ENCODE measurements at regions not wholly inside any gene's neighbourhood (a gene's known extent, or its start where the extent isn't known, plus 50 kb on each side); places are given as distances from the start of the nearest gene placed in this dataset.
"Not testable (repeated sequence)": the region's sequence is repeated elsewhere in the genome, so short reads cannot be mapped to it uniquely, and the experiment has no call there.

DNA sequence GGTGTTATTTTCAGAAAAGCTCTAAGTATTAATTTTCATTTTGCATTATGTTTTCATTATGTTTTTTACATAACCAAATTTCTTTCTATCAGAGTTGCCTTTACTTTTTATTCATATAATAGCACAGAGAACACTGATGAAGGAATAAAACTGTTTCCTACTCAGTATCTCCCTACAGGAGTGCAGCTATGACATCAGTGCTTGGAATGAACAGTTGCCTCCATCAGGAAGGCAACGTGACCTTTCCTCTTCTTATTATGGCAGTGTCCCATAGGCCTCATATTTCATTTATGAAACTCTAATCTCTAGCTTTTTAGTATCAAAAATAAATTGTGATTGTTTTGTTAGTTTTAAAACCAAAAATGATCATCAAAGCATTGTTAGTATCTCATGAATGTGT lies 712.8 kb downstream of the CD109 start:
- no peak for DNase-seq (ENCODE audit: low spot score)

DNA sequence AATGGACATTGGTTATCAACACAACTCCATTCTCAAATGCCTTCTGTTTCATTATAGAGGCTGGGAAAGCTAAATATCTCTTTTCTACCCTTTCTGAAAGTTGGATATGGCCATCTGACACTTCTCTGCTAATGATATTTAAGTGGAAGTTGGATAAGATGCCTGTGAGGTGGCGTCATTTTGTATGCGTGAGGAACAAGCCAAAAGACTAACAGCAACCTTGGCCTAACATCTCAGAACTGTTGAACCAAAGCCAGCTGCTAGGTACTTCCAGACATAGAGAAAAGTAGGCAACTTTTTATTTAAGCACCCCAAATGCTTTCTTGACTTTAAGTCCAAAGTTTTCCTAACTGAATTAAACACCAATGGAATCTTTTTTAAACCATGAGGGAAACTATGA lies 708.4 kb downstream of the CD109 start:
- DNase-seq (ENCODE audit: low spot score): no peak

DNA sequence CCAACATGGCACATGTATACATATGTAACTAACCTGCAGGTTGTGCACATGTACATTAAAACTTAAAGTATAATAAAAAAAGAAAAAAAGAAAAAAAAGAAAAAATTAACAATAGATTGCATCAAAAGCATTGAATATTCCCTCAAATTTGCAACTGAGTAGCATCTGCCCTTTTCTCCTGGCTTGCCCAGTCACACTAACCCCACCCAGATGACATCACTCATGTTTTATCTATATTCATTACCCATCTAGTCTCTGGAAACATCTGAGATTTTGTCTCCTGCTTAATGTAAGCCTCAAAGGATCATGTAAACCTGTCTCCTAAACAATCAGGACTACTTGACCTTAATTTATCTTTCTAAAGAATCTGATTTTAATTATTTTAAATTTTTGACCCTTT lies 706.8 kb downstream of the CD109 start:
- DNase-seq (ENCODE audit: low spot score): no peak

DNA sequence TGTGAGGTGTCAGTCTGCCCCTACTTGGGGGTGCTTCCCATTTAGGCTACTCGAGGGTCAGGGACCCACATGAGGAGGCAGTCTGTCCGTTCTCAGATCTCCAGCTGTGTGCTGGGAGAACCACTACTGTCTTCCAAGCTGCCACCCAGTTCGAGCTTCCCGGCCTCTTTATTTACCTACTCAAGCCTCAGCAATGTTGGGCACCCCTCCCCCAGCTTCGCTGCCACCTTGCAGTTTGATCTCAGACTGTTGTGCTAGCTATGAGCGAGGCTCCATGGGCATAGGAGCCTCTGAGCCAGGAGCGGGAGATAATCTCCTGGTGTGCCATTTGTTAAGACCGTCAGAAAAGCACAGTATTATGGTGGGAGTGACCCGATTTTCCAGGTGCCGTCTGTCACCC lies 682.4 kb downstream of the CD109 start:
- not testable (repeated sequence) for DNase-seq (ENCODE audit: low spot score)

DNA sequence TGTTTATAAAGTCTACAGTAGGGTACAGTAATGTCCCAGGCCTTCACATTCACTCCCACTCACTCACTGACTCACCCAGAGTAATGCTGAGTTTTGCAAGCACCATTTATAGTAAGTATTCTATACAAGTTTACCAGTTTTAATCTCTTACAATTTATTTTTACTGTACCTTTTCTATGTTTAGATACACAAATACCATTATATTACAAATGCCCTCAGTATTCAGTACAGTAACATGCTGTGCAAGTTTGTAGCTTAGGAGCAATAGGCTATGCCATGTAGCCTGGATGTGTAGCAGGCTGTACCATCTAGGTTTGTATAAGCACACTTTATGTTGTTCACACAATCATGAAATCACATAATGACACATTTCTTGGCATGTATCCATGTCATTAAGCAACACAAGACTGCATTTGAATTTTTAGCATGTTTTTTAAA lies 673.6 kb downstream of the CD109 start:
- no peak for DNase-seq (ENCODE audit: low spot score)

DNA sequence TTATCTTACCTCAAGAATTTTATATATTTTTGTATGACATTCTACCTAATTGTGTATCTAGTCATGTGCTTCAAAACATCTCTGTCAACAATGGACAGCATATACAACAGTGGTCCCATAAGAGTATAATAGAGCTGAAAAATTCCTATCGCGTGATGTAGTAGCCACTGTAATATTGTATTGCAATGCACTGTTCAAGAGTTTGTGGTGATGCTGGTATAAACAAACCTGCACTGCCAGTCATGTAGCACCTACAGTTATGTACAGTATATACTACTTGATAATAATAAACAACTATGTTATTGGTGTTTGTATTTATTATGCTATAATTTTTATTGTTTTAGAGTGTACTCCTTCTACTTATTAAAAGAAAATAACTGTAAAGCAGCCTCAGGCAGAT lies 672.7 kb downstream of the CD109 start:
- no peak for DNase-seq (ENCODE audit: low spot score)

DNA sequence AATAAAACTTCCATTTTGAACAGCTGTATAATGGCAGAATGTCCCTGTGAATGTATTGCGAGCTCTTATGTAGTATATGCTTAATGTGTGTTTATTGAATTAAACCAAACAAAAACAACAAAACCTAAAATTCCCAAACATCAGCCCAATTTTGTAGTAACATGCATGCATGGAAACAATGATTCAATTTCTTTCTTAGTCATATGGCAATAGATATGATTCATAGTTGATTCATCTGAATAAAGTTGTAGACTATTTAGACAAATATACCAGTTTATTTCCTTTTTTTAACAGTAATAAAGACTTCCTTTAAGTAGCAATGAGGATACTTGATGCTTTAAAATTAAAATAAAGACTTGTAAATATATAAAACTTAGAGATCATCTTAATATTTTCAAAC lies 670.6 kb downstream of the CD109 start:
- DNase-seq (ENCODE audit: low spot score): no peak

DNA sequence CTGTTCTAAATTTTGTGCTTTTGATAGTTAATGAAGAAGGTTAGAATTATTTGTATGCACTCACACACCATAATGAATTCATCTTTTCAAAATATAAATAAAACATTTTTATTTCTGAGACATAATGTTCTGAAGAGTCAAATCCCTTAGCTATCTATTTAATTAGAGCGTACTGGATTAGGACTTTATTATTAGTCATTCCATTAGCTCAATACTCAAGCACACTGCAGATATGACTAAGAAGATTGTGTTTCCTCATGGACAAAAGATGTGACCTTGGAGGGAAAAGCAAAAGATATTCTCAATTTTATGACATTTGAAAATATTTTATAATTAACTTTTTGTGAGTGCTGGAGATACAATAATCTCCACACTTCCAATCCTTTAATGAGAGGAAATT lies 666.4 kb downstream of the CD109 start:
- no peak for DNase-seq (ENCODE audit: low spot score)

DNA sequence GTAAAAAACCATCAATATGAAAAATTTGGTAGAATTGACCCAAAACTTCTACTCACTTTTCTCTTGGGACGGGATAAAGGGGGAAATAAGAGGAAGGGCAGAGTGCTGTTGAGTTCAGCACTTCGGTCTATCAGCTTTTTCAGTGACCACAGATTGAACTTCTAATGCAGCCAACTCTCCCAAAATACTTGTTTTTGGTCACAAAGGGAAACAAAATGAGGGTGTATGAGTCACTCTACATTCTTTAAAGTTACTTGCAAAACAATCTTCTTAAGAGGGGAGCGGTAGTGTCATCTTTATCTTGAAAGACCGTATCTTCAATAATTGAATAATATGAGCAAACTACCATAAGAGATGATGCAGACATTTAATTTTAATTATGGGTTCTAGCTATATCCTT lies 661.3 kb downstream of the CD109 start:
- no peak for DNase-seq (ENCODE audit: low spot score)

DNA sequence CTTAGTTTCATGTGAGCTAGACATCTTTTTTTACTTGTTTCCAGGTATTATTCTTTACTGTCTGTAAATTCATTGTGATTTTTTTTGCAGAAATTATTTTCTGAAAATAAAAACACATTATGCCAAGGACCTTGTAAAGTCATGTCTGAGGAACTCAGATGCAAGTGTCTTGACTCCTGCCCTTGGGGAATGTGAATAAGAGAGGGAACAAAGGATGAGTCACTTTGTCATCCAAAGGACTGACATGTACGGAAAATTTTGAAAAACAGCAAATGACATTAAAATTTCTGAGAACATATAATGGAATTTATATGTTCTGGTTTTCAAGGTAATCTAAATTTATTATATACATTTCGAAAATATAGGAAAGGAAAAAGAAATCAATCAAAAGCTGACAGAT lies 660.4 kb downstream of the CD109 start:
- no peak for DNase-seq (ENCODE audit: low spot score)

DNA sequence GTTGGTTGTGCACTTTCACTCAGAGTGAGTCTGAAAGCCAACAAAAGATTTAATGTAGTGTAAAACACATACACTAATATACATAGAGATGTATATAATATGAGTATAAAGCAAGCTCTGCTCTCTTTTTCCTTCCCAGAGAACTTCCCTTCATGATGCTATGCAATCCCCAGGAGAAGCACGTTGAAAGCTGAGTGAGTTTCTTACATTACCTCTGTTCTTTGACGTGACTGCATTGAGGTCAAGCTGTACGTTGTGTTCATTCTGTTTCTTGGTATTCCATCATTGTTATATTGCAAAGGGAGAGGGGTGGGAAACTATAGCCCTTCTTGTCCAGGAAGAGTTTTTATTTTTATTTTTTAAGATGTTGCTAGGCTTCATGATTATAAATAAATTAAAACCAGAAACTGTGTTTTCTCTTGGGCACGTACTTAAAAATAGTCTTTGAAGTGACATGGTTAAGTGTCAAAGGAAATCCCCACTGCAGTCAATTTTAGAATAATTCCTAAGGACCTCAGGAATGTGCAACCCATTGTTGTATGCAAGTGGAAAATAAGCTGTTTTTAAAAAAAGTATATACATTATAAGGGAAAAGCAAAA lies 651.0 kb downstream of the CD109 start:
- DNase-seq (ENCODE audit: low spot score): no peak

DNA sequence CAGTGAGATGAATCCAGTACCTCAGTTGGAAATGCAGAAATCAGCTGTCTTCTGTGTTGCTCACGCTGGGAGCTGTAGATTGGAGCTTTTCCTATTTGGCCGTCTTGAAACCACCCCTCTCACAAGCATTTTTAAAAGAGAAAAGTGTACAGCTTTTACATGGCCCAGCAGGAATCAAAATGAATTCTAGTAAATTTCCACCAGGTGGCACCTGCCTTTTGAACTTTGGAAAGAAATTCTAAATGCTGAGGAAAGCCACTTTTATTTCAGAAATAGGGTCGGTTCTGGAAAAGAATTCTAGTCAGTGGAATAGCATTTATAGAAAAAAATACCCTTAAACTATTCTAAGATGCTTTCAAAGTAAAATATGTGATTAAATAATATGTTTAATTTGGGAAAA lies 647.8 kb downstream of the CD109 start:
- no peak for DNase-seq (ENCODE audit: low spot score)

DNA sequence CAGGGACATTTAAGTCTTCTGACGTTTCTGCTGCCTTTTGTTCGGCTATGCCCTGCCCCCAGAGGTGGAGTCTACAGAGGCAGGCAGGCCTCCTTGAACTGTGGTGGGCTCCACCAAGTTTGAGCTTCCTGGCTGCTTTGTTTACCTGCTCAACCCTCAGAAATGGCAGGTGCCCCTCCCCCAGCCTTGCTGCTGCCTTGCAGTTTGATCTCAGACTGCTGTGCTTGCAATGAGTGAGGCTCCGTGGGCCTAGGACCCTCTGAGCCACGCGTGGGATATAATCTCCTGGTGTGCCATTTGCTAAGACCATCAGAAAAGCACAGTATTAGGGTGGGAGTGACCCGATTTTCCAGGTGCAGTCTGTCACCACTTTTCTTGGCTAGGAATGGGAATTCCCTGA lies 647.3 kb downstream of the CD109 start:
- DNase-seq (ENCODE audit: low spot score): not testable (repeated sequence)

DNA sequence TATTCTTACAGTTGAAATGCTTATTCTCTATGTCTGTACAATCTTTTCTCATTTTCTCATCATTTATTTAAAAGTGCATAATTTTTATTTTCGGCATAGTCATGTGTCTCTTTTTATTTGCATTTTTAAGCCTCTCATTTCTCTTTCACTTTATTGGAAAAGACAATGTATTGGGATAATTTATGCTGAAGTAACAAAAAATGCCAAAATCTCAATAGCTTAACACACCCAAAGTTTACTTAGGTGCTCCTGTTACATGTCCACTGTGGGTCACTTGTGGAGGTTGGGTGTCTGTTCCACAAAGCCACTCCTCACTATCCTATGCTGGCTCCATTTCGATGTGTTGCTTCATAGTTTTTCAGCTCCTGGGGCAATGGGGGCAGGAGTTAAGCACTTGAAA lies 638.7 kb downstream of the CD109 start:
- no peak for DNase-seq (ENCODE audit: low spot score)

DNA sequence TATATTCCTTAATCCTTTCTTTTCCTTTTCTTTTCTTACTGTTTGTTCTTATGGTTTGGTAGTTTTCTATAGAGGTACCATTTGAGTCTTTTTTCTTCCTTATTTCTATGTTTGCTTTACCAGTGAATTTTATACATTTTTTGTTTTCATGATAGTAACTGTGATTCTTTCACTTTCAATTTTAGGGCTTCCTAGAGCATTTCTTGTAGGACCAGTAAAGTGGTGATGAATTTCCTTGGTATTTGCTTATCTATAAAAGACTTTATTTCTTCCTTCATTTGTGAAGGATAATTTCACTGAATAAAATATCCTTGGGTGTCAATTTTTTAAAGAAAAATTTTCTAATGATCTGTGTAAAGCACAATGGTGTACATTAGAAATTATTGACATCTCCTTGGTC lies 637.4 kb downstream of the CD109 start:
- no peak for DNase-seq (ENCODE audit: low spot score)

DNA sequence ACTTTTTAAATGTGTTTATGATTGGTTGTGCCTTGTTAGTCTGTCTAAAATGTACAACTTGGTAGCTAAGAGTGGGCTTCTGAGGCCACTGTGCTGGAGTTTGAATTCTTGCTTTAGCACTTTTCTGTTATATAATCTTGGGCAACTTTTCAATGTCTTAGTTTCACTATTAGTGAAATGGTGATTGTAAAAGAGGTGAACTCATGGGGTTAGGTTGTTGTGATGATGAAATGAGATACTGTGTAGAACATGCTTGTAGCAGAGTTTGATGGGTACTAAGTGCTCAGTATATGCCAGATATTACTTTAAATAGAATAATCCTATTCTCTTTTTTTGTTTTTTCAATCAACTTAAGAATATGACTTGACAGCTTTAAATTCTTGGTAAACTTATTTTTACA lies 624.7 kb downstream of the CD109 start:
- DNase-seq (ENCODE audit: low spot score): no peak

DNA sequence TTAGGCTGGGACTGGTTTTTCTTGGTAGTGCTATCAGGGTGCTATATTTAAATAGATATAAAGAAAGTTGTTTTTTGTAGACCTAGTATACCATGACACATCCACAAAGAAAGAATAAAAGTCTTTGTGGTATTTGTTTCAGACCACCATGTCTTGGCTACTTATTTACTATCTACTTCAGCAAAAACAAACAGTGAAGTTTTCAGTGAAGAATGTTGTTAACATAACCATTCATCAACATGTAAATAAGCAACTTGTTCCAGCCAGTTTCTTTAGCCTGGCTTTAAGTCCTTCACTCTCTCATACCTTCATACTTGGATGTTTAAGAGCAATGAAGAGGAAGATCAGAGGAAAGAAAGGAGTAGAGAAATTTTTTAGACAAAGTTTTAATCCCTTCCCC lies 624.1 kb downstream of the CD109 start:
- DNase-seq (ENCODE audit: low spot score): no peak

DNA sequence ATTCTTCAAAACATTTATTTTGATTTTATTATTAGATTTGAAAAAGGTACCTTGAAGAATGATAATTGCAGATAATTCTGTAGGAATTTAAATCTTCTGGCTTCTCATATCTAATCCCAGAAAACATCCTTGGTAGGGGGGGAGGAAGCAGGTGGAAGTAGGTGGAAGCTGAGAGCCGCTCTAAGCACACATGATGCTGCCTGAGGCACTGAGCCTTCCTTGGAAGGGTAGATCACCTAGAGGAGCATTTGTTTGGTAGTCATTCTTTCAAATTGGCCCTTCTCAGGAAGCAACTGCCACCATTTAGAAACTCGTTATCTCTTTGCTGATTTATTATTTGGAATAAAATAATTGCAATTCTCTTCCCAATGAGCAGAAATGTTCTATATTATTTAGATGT lies 623.3 kb downstream of the CD109 start:
- no peak for DNase-seq (ENCODE audit: low spot score)

DNA sequence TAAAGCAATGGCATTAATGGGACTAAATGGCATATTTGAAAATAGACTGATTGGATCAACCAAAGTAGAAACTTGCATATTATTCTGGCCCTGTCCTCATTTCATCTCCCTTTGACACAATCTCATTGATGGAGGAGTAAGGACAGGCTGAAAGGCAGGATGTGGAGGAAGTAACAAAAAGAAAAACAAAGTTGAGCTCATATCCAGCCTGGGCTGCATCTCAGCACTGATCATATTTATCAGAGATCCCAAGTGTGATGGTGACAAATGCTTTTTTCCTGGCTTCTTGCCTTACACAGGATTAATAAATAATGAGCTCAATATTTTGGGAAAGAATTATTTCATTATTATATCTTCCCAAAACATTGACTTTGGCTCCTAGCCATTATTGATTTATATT lies 622.7 kb downstream of the CD109 start:
- DNase-seq (ENCODE audit: low spot score): no peak

DNA sequence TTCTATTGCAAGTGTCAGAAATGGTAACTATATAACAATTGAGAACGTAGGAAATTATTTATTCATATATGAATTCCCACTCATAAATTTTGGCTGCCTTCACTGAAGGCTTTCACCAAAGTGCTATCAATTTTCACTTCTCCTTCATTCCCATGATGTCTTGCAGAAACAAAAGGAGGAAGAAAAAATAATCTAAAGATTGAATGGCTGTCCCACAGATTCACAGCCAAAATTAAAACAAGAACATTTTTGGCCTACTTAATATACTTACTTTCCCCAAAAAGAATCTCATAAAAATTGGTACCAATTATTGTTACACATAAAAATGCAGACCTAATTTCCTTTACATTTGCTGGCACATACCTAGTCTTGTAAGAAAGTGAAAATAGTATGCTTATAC lies 616.1 kb downstream of the CD109 start:
- no peak for DNase-seq (ENCODE audit: low spot score)

DNA sequence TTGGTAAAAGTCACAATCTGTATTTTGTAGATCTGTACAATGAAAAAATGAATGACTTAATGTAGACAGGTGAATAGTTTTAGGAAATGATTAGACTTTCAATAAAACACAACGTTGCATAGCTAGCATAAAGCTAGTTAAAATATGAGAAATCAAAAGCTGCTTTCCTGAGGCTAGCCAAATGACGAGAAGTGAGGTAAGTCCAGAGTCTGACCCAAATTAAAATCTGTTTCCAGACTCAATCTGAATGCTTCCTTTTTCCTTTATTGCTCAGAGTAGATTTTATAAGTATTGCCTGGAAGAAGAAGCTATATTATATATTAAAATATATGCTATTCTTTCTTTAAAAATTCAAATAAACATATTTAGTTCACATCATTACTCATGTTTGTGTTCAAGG lies 615.4 kb downstream of the CD109 start:
- no peak for DNase-seq (ENCODE audit: low spot score)

DNA sequence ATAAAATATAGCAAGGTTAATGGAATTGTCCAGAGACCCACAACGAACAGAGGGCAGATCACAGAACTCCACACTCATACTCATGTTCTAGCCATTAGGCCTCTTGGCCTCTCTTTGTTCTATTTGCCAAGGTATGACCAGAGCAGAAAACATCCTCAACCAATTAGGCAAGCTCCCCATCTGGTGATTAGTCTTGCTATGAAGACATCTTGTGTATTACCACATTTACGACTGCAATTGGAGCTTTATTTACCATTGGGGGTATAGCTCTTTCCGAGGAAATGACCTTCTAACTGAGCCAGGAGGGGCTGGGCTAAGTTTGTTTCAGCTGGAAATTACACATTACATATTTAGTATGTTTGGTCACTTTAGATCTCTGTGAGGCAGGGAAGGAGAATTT lies 593.9 kb downstream of the CD109 start:
- DNase-seq (ENCODE audit: low spot score): no peak

DNA sequence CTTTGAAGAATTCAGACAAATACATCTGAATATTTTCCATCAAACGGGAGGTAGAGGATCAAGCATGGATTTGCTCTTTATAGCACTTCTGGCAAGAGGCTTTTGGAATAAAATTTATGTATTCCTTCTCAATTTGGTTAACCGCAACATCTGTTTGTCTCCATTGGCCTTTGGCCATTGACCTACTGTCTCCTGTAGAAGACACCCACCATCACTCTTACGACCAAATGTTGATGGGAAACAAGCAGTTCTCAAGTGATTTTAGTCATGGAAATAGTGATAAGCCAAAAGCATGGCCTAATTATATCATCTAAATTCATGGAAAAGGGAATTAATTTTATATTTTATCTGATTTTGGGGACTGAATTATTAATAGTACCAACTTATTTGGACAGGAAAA lies 591.9 kb downstream of the CD109 start:
- no peak for DNase-seq (ENCODE audit: low spot score)

DNA sequence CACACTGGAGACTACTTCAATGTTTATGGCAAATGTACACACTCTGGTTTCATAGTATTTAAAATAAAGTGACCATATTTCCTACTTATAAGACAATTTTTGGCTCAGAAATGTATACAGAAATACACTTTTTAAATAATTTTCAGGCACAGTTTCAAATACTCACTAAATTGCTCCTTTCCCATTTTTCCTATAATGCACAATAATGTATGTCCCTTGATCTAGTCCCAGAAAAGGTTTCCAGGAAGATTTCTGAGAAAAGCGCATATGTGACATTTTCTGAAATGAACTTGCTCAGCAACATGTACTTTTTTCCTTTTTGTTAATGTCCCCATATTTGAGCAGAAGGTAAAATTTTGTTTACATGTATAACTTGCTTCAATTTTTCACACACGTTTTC lies 591.4 kb downstream of the CD109 start:
- DNase-seq (ENCODE audit: low spot score): no peak

DNA sequence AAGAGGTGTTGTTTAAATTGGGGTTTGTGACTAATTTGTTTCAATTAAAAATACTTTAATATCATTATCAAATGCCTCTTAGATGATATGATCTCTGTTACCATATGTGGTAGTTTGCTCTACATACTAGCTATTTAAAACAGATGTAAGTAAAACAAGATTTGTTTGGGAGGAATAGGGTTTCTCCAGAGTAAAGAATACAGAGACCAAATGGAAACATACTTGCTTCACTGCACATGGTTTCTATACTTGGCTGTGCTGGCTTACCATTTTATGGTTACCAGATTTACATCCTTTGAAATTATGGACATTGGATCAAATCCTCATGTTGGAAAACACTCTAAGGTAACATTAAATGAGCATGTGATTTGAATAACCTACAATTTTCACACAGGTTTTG lies 588.3 kb downstream of the CD109 start:
- no peak for DNase-seq (ENCODE audit: low spot score)

Data from pons (tissue), 1 donor.